OCI-LY7 (cell line): ENCODE measurements at regions not wholly inside any gene's neighbourhood (a gene's known extent, or its start where the extent isn't known, plus 50 kb on each side); places are given as distances from the start of the nearest gene placed in this dataset.

Experiments used
- BruUV-seq: library from RNA; stranded (reverse); fragments of 400-500 nt; replicated peaks from 2 replicates; lab custom pipeline; 2021; lab: Mats Ljungman, UMichigan
- CTCF ChIA-PET: fragments of 300-600 bp; sonication (Branson Sonifier 250); formaldehyde crosslinking; loops from one replicate; lab custom pipeline; 2022; ENCODE audit warnings: antibody characterized with exemption; ENCODE audit not compliant: unreplicated experiment; lab: Charles Lee
- POLR2A ChIA-PET: fragments of 300-600 bp; sonication (Branson Sonifier 250); formaldehyde crosslinking; loops from one replicate; lab custom pipeline; 2022; ENCODE audit warnings: antibody characterized with exemption; lab: Charles Lee
- DNase-seq: peaks from one replicate; pipeline ENCODE4 v3.0.0-alpha.2; 2015; ENCODE audit warnings: low spot score
- H2AFZ ChIP-seq: fragments of 200-600 bp; sonication (generic), shearing (Covaris generic); 2 replicates; pipeline ENCODE4 v1.6.1; 2014; ENCODE audit warnings: mild to moderate bottlenecking, antibody characterized with exemption, low read length, moderate library complexity
- H3K27ac ChIP-seq: fragments of 200-600 bp; sonication (generic); 2 replicates; pipeline ENCODE4 v1.5.1; 2014; ENCODE audit warnings: mixed run types, low read depth, mild to moderate bottlenecking, moderate library complexity, low read length, inconsistent platforms; ENCODE audit not compliant: poor library complexity, severe bottlenecking
- H3K36me3 ChIP-seq: fragments of 200-600 bp; sonication (generic); 2 replicates; pipeline ENCODE4 v1.6.1; 2014; ENCODE audit warnings: mild to moderate bottlenecking, antibody characterized with exemption, low read length, moderate library complexity, mixed read lengths; ENCODE audit not compliant: insufficient read depth
- H3K4me1 ChIP-seq: fragments of 200-600 bp; sonication (generic); 2 replicates; pipeline ENCODE4 v1.5.1; 2014; ENCODE audit warnings: mild to moderate bottlenecking, low read length; ENCODE audit not compliant: insufficient read depth, poor library complexity, severe bottlenecking
- H3K4me2 ChIP-seq: fragments of 200-600 bp; sonication (generic); 2 replicates; pipeline ENCODE4 v1.6.1; 2014; ENCODE audit warnings: mild to moderate bottlenecking, low read length
- H3K4me3 ChIP-seq: fragments of 200-600 bp; sonication (generic); 2 replicates; pipeline ENCODE4 v1.5.1; 2014; ENCODE audit warnings: mild to moderate bottlenecking, low read depth, low read length; ENCODE audit not compliant: poor library complexity, severe bottlenecking
- H3K79me2 ChIP-seq: fragments of 200-600 bp; sonication (generic); 2 replicates; pipeline ENCODE4 v1.6.1; 2016; ENCODE audit warnings: low read depth, mild to moderate bottlenecking, low read length, moderate library complexity, mixed read lengths; ENCODE audit not compliant: insufficient read depth
- H3K9me2 ChIP-seq: fragments of 200-600 bp; sonication (generic); 2 replicates; pipeline ENCODE4 v1.6.1; 2016; ENCODE audit warnings: mild to moderate bottlenecking, low read length, mixed read lengths; ENCODE audit not compliant: insufficient read depth
- H3K9me3 ChIP-seq: fragments of 200-600 bp; sonication (generic); 2 replicates; pipeline ENCODE4 v1.6.1; 2014; ENCODE audit warnings: mild to moderate bottlenecking, mixed run types, low read length, mixed read lengths
- H4K20me1 ChIP-seq: fragments of 200-600 bp; sonication (generic); 2 replicates; pipeline ENCODE4 v1.6.1; 2014; ENCODE audit warnings: mild to moderate bottlenecking, antibody characterized with exemption, low read length, moderate library complexity, mixed read lengths; ENCODE audit not compliant: insufficient read depth
- CTCF ChIP-seq: fragments of 200-600 bp; sonication (generic); conservative IDR thresholded peaks from 2 replicates; pipeline ENCODE4 v1.5.1; 2014; ENCODE audit warnings: mild to moderate bottlenecking, antibody characterized with exemption, low read length, moderate library complexity, mixed read lengths
- EZH2phosphoT487 ChIP-seq: fragments of 200-600 bp; sonication (generic); IDR thresholded peaks from 2 replicates; pipeline ENCODE4 v1.6.1; 2018; ENCODE audit warnings: low read depth, borderline replicate concordance, mild to moderate bottlenecking, mixed run types, antibody characterized with exemption, low read length, moderate library complexity, mixed read lengths
- intact Hi-C: fragments of 100-400 bp; cut with micrococcal nuclease; formaldehyde crosslinking; loops from one replicate; pipeline ENCODE4 v1.10.0; 2022; ENCODE audit not compliant: unreplicated experiment

- Histone ChIP-seq H4K20me1 (no peaks in the 10 kb centered on the region), H3K4me2 (no peak overlapping the region), H3K9me3 (no peaks in the 10 kb centered on the region), H3K9me2 (no peaks in the 10 kb centered on the region), H3K4me3 (no peak overlapping the region), H3K79me2 (no peaks in the 10 kb centered on the region), H3K27ac (no peak overlapping the region), H3K4me1 (no peaks in the 10 kb centered on the region), H2AFZ (no peak overlapping the region), H3K36me3 (no peaks in the 10 kb centered on the region)
- CTCF ChIA-PET, result no interaction called here
- TF ChIP-seq CTCF (no peak), EZH2phosphoT487 (no peak)
- no peak for DNase-seq
- intact Hi-C loops, result no loop called here
- POLR2A ChIA-PET, result no interaction called here
- no TSS peak for BruUV-seq
Measured at GRCh38 chr20:23160536-23161243, 74.6 kb upstream of the CD93 start.

GRCh38 chr20:23159947-23160318, 73.8 kb upstream of the CD93 start:
- no TSS peak for BruUV-seq
- intact Hi-C loops, result no loop called here
- no peaks in the 10 kb centered on the region for H3K79me2 ChIP-seq
- POLR2A ChIA-PET, result no interaction called here
- CTCF ChIA-PET, result no interaction called here
- H3K9me2 ChIP-seq, result no peaks in the 10 kb centered on the region
- no peak overlapping the region for H3K4me3 ChIP-seq
- no peaks in the 10 kb centered on the region for H3K4me1 ChIP-seq
- no peak overlapping the region for H3K27ac ChIP-seq
- no peaks in the 10 kb centered on the region for H3K9me3 ChIP-seq
- no peaks in the 10 kb centered on the region for H4K20me1 ChIP-seq
- no peak overlapping the region for H3K4me2 ChIP-seq
- H3K36me3 ChIP-seq, result no peaks in the 10 kb centered on the region
- no peak for TF ChIP-seq CTCF
- TF ChIP-seq EZH2phosphoT487, result no peak
- no peak for DNase-seq
- no peak overlapping the region for H2AFZ ChIP-seq

GRCh38 chr20:23159256-23159946, 73.3 kb upstream of the CD93 start:
- H3K4me3 ChIP-seq, result no peak overlapping the region
- ChIA-PET POLR2A (no interaction called here), CTCF (no interaction called here)
- no peaks in the 10 kb centered on the region for H3K79me2 ChIP-seq
- no peaks in the 10 kb centered on the region for H3K36me3 ChIP-seq
- H3K9me2 ChIP-seq, result no peaks in the 10 kb centered on the region
- H4K20me1 ChIP-seq, result no peaks in the 10 kb centered on the region
- H3K27ac ChIP-seq, result no peak overlapping the region
- TF ChIP-seq CTCF (no peak), EZH2phosphoT487 (no peak)
- H3K4me1 ChIP-seq, result no peaks in the 10 kb centered on the region
- no peak overlapping the region for H3K4me2 ChIP-seq
- no peak overlapping the region for H2AFZ ChIP-seq
- no peaks in the 10 kb centered on the region for H3K9me3 ChIP-seq
- BruUV-seq, result no TSS peak
- intact Hi-C loops, result no loop called here
- no peak for DNase-seq
